MM.1S (cell line): ENCODE measurements at regions not wholly inside any gene's neighbourhood (a gene's known extent, or its start where the extent isn't known, plus 50 kb on each side); places are given as distances from the start of the nearest gene placed in this dataset.

Source experiments
- DNase-seq: peaks from one replicate; pipeline ENCODE4 v3.0.0-alpha.2; 2015
- H2AFZ ChIP-seq: fragments of 300-600 bp; sonication (generic); 2 replicates; pipeline ENCODE4 v1.6.0; 2016; ENCODE audit warnings: antibody characterized with exemption, low read length
- H3F3A ChIP-seq: fragments of 300-600 bp; sonication (generic); 2 replicates; pipeline ENCODE4 v1.6.1; 2016; ENCODE audit warnings: mild to moderate bottlenecking, antibody characterized with exemption, low read length, moderate library complexity, mixed read lengths; ENCODE audit not compliant: insufficient read depth
- H3K27ac ChIP-seq: fragments of 300-600 bp; sonication (generic); 2 replicates; pipeline ENCODE4 v1.5.1; 2016; ENCODE audit warnings: mild to moderate bottlenecking, low read length
- H3K27me3 ChIP-seq: fragments of 300-600 bp; sonication (generic); replicated peaks from 2 replicates; pipeline ENCODE4 v1.6.0; 2016; ENCODE audit warnings: low read length; ENCODE audit not compliant: insufficient read depth
- H3K36me3 ChIP-seq: fragments of 300-600 bp; sonication (generic); replicated peaks from 2 replicates; pipeline ENCODE4 v1.6.1; 2016; ENCODE audit warnings: mild to moderate bottlenecking, low read length, mixed read lengths; ENCODE audit not compliant: insufficient read depth
- H3K4me1 ChIP-seq: fragments of 300-600 bp; sonication (generic); 2 replicates; pipeline ENCODE4 v1.6.1; 2016; ENCODE audit warnings: low read length, mixed read lengths
- H3K4me2 ChIP-seq: fragments of 300-600 bp; sonication (generic); 2 replicates; pipeline ENCODE4 v1.6.0; 2016; ENCODE audit warnings: low read depth, low read length
- H3K4me3 ChIP-seq: fragments of 300-600 bp; sonication (generic); 2 replicates; pipeline ENCODE4 v1.5.1; 2016; ENCODE audit warnings: low read length, mixed read lengths
- H3K79me2 ChIP-seq: fragments of 300-600 bp; sonication (generic); 2 replicates; pipeline ENCODE4 v1.6.1; 2016; ENCODE audit warnings: mixed run types, low read length, mixed read lengths
- H3K9ac ChIP-seq: fragments of 300-600 bp; sonication (generic); 2 replicates; pipeline ENCODE4 v1.6.1; 2016; ENCODE audit warnings: low read length, mixed read lengths
- H3K9me2 ChIP-seq: fragments of 300-600 bp; sonication (generic); replicated peaks from 2 replicates; pipeline ENCODE4 v1.6.1; 2016; ENCODE audit warnings: mild to moderate bottlenecking, low read length, mixed read lengths; ENCODE audit not compliant: insufficient read depth
- H3K9me3 ChIP-seq: fragments of 300-600 bp; sonication (generic); replicated peaks from 2 replicates; pipeline ENCODE4 v1.6.1; 2016; ENCODE audit warnings: mild to moderate bottlenecking, low read length, mixed read lengths; ENCODE audit not compliant: insufficient read depth
- H4K20me1 ChIP-seq: fragments of 300-600 bp; sonication (generic); 2 replicates; pipeline ENCODE4 v1.6.1; 2016; ENCODE audit warnings: mild to moderate bottlenecking, low read length, moderate library complexity, mixed read lengths; ENCODE audit not compliant: insufficient read depth
- CTCF ChIP-seq: fragments of 300-600 bp; sonication (generic); IDR thresholded peaks from 2 replicates; pipeline ENCODE4 v1.5.1; 2016; ENCODE audit warnings: antibody characterized with exemption, low read length, mixed read lengths
- EZH2 ChIP-seq: fragments of 300-600 bp; sonication (generic); optimal IDR thresholded peaks from 2 replicates; pipeline ENCODE3; 2017; ENCODE audit warnings: low read depth, mild to moderate bottlenecking, antibody characterized with exemption, low read length, mixed read lengths
- EZH2phosphoT487 ChIP-seq: fragments of 300-600 bp; sonication (generic); IDR thresholded peaks from 2 replicates; pipeline ENCODE4 v1.6.1; 2018; ENCODE audit warnings: antibody characterized with exemption, low read length

DNA sequence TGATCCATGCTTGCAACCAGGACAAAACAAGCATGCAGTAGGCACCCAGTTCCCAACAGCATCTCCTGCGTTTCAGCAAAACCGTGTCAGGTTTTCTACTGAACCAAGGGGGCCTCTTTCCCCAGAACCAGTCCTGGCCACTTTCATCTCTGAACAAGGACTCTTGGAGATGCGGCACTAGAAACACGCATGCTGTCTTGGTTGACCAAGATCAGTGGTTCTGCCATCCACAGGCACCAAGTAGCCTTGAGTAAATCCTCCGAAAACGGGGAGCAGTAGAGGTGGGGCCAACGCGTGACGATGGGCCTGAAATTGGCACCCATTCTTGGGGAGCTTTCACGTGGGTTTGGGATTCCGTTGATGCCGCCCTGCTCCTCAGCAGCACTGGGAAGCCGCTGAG, 62.5 kb upstream of the AJAP1 start:
- H3K27ac ChIP-seq: no peak overlapping the region
- H3F3A ChIP-seq: no peaks in the 10 kb centered on the region
- no peak overlapping the region for H3K4me3 ChIP-seq
- H3K9me2 ChIP-seq: no peaks in the 10 kb centered on the region
- no peak overlapping the region for H3K9ac ChIP-seq
- peaks cover 90% of the 10 kb centered on the region for H3K27me3 ChIP-seq
- H3K4me2 ChIP-seq: no peak overlapping the region
- H3K4me1 ChIP-seq: no peaks in the 10 kb centered on the region
- no peak for DNase-seq
- H3K79me2 ChIP-seq: no peaks in the 10 kb centered on the region
- H3K36me3 ChIP-seq: no peaks in the 10 kb centered on the region
- H3K9me3 ChIP-seq: no peaks in the 10 kb centered on the region
- no peak for TF ChIP-seq EZH2
- TF ChIP-seq EZH2phosphoT487: no peak
- no peak for TF ChIP-seq CTCF
- no peak overlapping the region for H2AFZ ChIP-seq
- H4K20me1 ChIP-seq: no peaks in the 10 kb centered on the region

DNA sequence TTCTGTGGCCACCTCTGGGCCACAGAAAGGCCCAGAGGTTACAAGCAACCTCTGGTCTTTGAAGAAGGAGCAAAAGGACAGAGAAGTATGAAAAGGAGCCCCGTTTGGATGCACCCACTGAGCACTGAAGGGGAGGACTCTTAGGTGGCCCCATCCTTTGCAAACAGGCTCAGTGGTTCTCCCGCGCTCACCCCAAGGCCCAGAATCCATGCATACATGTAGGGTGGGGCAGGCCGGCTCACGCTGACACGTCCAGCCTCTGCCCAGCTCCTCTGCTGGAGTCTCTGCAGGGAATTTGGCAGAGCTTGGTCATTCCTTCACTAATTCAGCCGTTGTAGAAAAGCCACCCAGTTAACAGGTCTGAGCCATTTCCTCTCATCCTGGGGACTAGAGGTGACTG, 61.3 kb upstream of the AJAP1 start:
- Histone ChIP-seq H3K4me2 (no peak overlapping the region), H3K79me2 (no peaks in the 10 kb centered on the region), H3K27me3 (peaks cover 80% of the 10 kb centered on the region), H3K4me3 (no peak overlapping the region), H4K20me1 (no peaks in the 10 kb centered on the region), H3K27ac (no peak overlapping the region), H3K36me3 (no peaks in the 10 kb centered on the region), H3F3A (no peaks in the 10 kb centered on the region), H3K9ac (no peak overlapping the region), H3K4me1 (no peaks in the 10 kb centered on the region), H2AFZ (no peak overlapping the region), H3K9me2 (no peaks in the 10 kb centered on the region), H3K9me3 (no peaks in the 10 kb centered on the region)
- no peak for TF ChIP-seq EZH2phosphoT487
- TF ChIP-seq EZH2: no peak
- no peak for TF ChIP-seq CTCF
- no peak for DNase-seq

DNA sequence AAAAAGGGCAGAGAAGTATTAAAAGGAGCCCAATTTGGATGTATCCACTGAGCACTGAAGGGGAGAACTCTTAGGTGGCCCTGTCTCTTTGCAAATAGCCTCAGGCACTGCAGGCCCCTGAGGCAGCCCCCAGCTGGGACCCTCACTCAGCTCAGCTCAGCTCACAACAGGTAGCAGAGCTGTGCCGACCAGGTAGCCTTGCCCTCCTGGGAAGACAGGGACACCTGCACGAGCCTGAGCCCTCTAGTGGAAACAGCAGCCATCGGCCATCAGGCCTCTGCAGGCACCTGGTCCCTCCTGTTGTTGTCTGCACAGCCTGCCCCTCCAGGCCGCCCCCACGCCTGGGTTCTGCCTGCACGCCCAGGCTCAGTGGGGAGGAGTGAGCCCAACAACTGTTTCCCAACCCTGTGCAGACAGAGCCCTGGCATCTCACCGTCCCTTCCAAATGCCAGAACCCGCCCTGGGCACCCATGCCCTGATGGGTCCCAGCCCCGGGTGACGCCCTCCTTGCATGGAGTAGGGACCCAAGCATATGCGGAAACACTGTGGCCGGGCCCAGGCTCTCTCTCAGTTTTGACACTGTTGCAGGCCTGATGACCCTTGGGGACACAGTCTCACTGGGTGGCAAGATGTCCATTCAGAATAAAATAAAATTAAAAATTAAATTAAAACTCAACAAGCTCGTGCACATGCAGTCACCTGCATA, 60.0 kb upstream of the AJAP1 start:
- Histone ChIP-seq H2AFZ (no peak overlapping the region), H4K20me1 (no peaks in the 10 kb centered on the region), H3K4me1 (no peaks in the 10 kb centered on the region), H3K27ac (no peak overlapping the region), H3K4me2 (no peak overlapping the region), H3K79me2 (no peaks in the 10 kb centered on the region), H3K36me3 (no peaks in the 10 kb centered on the region), H3K27me3 (peaks cover 77% of the 10 kb centered on the region), H3K9ac (no peak overlapping the region), H3K9me2 (no peaks in the 10 kb centered on the region), H3F3A (no peaks in the 10 kb centered on the region), H3K9me3 (no peaks in the 10 kb centered on the region), H3K4me3 (no peak overlapping the region)
- TF ChIP-seq EZH2 (no peak), EZH2phosphoT487 (no peak)
- no peak for DNase-seq

GRCh38 chr1:4595341-4596225, 58.8 kb upstream of the AJAP1 start:
- no peaks in the 10 kb centered on the region for H3K9me3 ChIP-seq
- no peaks in the 10 kb centered on the region for H3F3A ChIP-seq
- no peak for TF ChIP-seq EZH2
- no peak overlapping the region for H3K4me2 ChIP-seq
- H2AFZ ChIP-seq: no peak overlapping the region
- no peak overlapping the region for H3K9ac ChIP-seq
- H3K36me3 ChIP-seq: no peaks in the 10 kb centered on the region
- H3K4me1 ChIP-seq: no peaks in the 10 kb centered on the region
- H4K20me1 ChIP-seq: no peaks in the 10 kb centered on the region
- H3K4me3 ChIP-seq: no peak overlapping the region
- H3K79me2 ChIP-seq: no peaks in the 10 kb centered on the region
- H3K27me3 ChIP-seq: peaks cover 79% of the 10 kb centered on the region
- DNase-seq: no peak
- no peak overlapping the region for H3K27ac ChIP-seq
- no peaks in the 10 kb centered on the region for H3K9me2 ChIP-seq
